ENCODE measurements at regions not wholly inside any gene's neighbourhood (a gene's known extent, or its start where the extent isn't known, plus 50 kb on each side); places are given as distances from the start of the nearest gene placed in this dataset.

GRCh38 chr9:515665-516064, 301.0 kb downstream of the DOCK8 start:
- DNase-seq: no peak

- DNase-seq: no peak
Observed at GRCh38 chr9:517993-518392, 303.3 kb downstream of the DOCK8 start.

GRCh38 chr9:518540-518939, 303.9 kb downstream of the DOCK8 start:
- DNase-seq: no peak

GRCh38 chr9:519579-519978, 304.9 kb downstream of the DOCK8 start:
- no peak for DNase-seq

- DNase-seq: no peak
Observed at GRCh38 chr9:520302-520701, 305.6 kb downstream of the DOCK8 start.

GRCh38 chr9:522190-522589, 307.5 kb downstream of the DOCK8 start:
- no peak for DNase-seq

- no peak for DNase-seq
Observed at GRCh38 chr9:522658-523057, 308.0 kb downstream of the DOCK8 start.

GRCh38 chr9:523444-523843, 308.8 kb downstream of the DOCK8 start:
- no peak for DNase-seq

- DNase-seq: no peak
Observed at GRCh38 chr9:524008-524407, 309.3 kb downstream of the DOCK8 start.

GRCh38 chr9:526904-527591, 312.4 kb downstream of the DOCK8 start:
- no peak for DNase-seq

GRCh38 chr9:529731-530130, 311.8 kb upstream of the DMRT1 start:
- no peak for DNase-seq

- no peak for DNase-seq
Observed at GRCh38 chr9:530681-531080, 310.8 kb upstream of the DMRT1 start.

GRCh38 chr9:532707-533106, 308.8 kb upstream of the DMRT1 start:
- DNase-seq: no peak

- no peak for DNase-seq
Observed at GRCh38 chr9:534886-535285, 306.6 kb upstream of the DMRT1 start.

- no peak for DNase-seq
Observed at GRCh38 chr9:535356-535755, 306.1 kb upstream of the DMRT1 start.

- no peak for DNase-seq
Observed at GRCh38 chr9:536597-537511, 304.6 kb upstream of the DMRT1 start.

- no peak for DNase-seq
Observed at GRCh38 chr9:543478-543877, 298.0 kb upstream of the DMRT1 start.

- DNase-seq: no peak
Observed at GRCh38 chr9:545480-545879, 296.0 kb upstream of the DMRT1 start.

- DNase-seq: no peak
Observed at GRCh38 chr9:546235-546634, 295.3 kb upstream of the DMRT1 start.

GRCh38 chr9:546797-547223, 294.7 kb upstream of the DMRT1 start:
- no peak for DNase-seq

- DNase-seq: no peak
Observed at GRCh38 chr9:547314-547713, 294.2 kb upstream of the DMRT1 start.

GRCh38 chr9:549455-549997, 292.0 kb upstream of the DMRT1 start:
- no peak for DNase-seq

GRCh38 chr9:550333-550732, 291.2 kb upstream of the DMRT1 start:
- no peak for DNase-seq

Measured in activated CD8-positive, alpha-beta memory T cell treated with anti-CD3 and anti-CD28 coated beads, Interleukin-2, amount 50 U/mL, for 4 hours (primary cell).